ENCODE measurements at regions not wholly inside any gene's neighbourhood (a gene's known extent, or its start where the extent isn't known, plus 50 kb on each side); places are given as distances from the start of the nearest gene placed in this dataset.

DNA sequence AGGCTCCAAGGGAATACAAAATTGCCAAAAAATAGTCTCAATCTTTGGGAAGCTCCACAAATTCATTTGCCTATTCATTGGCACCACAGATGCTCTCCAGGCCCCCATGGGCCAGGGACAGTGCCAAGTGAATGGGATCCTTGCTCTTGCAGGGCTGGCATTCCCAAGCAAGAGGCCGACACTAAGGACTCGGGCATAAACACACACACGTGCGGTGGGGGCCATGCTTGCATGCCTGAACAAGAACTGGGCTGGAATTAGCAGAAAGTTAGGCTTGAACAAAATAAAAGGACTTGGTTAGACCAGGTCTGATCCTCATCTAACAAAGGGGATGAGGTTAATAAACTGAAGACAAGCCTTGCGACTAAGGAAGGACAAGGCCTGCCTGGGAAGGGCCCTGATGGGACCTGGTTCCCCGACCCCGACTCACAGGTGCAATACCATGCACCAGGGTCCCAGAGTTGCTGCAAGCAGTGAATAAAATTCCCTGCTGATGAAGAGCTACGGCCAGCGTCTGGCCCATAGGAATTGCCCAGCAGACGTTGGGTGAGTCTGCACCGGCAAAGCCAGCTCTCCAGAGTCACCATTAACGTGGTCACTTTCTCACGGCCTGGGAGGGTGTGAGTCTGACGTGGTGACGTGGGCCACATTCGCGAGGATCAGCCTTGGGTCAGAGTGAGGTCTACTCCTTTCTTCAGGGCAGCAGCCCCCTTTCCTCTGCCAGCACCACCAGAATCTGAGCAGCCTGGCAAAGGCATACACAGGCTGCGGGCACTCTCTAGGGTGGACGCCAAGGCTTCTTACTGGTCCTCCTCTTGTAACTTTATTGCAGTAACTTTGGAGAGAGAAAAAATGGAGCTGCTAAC, 77.4 kb upstream of the FCN1 start:
- TF ChIP-seq GATA2 (IDR thresholded peaks at IDR 0.05; ENCODE audit: low read depth, low read length) (no peak), GATA3 (IDR thresholded peaks at IDR 0.05; ENCODE audit: low read depth, low read length) (no peak)

All from SH-SY5Y (cell line).